BE2C (cell line): ENCODE measurements at regions not wholly inside any gene's neighbourhood (a gene's known extent, or its start where the extent isn't known, plus 50 kb on each side); places are given as distances from the start of the nearest gene placed in this dataset.

Experiments used
- DNase-seq: peaks from one replicate; pipeline ENCODE4 v3.0.0-alpha.2; 2020
- H3K27me3 ChIP-seq: fragments of 250-450 bp; sonication (Bioruptor Pico); 2 replicates; pipeline ENCODE4 v1.5.1; 2020; ENCODE audit warnings: mild to moderate bottlenecking
- H3K36me3 ChIP-seq: fragments of 250-450 bp; sonication (Bioruptor Pico); 2 replicates; pipeline ENCODE4 v1.5.1; 2020; ENCODE audit warnings: mild to moderate bottlenecking
- H3K4me1 ChIP-seq: fragments of 250-450 bp; sonication (Bioruptor Pico); 2 replicates; pipeline ENCODE4 v1.5.1; 2020
- H3K4me3 ChIP-seq: 2 replicates; pipeline ENCODE4 v1.5.1; 2011; ENCODE audit warnings: low read depth, low read length
- H3K9me3 ChIP-seq: fragments of 250-450 bp; sonication (Bioruptor Pico); 2 replicates; pipeline ENCODE4 v1.5.1; 2020
- TF ChIP-seq, protein P1 (sequence below): IDR thresholded peaks from 2 replicates; pipeline ENCODE4 v1.5.1; 2012; ENCODE audit warnings: mild to moderate bottlenecking, low read depth, low read length

DNA sequence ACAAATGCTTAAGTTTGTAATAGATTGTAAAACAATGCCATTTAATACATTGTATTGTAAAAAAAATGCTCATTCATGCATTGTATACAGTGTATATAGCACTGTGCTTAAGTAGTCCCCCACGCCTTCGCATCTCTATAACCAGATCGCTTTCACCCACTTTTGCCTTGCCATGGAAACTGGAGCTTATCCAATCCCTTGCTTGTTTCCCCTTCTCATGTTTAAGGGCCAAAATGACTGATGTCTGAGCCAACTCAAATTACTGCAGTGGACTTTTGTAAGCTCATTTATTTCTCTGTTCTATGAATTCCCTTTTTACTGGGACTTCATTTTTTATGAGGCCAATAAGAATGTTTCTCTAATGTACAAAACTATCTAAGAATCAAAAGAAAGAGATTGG lies 730.9 kb upstream of the GJE1 start:
- TF ChIP-seq, protein P1, sequence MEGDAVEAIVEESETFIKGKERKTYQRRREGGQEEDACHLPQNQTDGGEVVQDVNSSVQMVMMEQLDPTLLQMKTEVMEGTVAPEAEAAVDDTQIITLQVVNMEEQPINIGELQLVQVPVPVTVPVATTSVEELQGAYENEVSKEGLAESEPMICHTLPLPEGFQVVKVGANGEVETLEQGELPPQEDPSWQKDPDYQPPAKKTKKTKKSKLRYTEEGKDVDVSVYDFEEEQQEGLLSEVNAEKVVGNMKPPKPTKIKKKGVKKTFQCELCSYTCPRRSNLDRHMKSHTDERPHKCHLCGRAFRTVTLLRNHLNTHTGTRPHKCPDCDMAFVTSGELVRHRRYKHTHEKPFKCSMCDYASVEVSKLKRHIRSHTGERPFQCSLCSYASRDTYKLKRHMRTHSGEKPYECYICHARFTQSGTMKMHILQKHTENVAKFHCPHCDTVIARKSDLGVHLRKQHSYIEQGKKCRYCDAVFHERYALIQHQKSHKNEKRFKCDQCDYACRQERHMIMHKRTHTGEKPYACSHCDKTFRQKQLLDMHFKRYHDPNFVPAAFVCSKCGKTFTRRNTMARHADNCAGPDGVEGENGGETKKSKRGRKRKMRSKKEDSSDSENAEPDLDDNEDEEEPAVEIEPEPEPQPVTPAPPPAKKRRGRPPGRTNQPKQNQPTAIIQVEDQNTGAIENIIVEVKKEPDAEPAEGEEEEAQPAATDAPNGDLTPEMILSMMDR: no peak
- Histone ChIP-seq H3K4me3 (no peak overlapping the region), H3K4me1 (no peaks in the 10 kb centered on the region), H3K36me3 (no peaks in the 10 kb centered on the region), H3K27me3 (no peaks in the 10 kb centered on the region), H3K9me3 (no peaks in the 10 kb centered on the region)
- no peak for DNase-seq

GRCh38 chr6:141401168-141401567 lies 731.6 kb upstream of the GJE1 start:
- H3K27me3 ChIP-seq: no peaks in the 10 kb centered on the region
- no peak overlapping the region for H3K4me3 ChIP-seq
- TF ChIP-seq, protein P1: no peak
- no peak for DNase-seq
- no peaks in the 10 kb centered on the region for H3K36me3 ChIP-seq
- H3K9me3 ChIP-seq: no peaks in the 10 kb centered on the region
- H3K4me1 ChIP-seq: no peaks in the 10 kb centered on the region

DNA sequence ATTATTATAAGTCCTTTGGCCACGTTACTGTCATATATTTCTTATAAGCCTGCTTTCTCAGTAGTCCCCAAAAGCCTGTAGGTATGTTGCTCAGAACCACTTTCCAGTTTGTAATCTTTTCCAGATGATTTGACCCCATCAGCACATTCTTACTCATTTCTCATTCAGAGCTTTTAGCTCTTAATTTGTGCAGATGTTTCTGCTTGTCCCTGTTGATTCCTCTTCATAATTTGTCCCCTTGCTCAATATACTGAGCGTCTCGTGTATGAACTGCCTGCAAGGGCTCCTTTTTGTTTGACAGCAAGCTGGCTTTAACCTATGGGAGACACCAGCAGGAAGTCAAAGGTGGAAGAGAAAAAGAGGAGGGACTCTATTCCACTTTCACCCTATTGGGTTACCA lies 733.8 kb upstream of the GJE1 start:
- TF ChIP-seq, protein P1: no peak
- H3K4me3 ChIP-seq: no peak overlapping the region
- H3K36me3 ChIP-seq: no peaks in the 10 kb centered on the region
- H3K9me3 ChIP-seq: no peaks in the 10 kb centered on the region
- DNase-seq: no peak
- H3K4me1 ChIP-seq: no peaks in the 10 kb centered on the region
- H3K27me3 ChIP-seq: no peaks in the 10 kb centered on the region

DNA sequence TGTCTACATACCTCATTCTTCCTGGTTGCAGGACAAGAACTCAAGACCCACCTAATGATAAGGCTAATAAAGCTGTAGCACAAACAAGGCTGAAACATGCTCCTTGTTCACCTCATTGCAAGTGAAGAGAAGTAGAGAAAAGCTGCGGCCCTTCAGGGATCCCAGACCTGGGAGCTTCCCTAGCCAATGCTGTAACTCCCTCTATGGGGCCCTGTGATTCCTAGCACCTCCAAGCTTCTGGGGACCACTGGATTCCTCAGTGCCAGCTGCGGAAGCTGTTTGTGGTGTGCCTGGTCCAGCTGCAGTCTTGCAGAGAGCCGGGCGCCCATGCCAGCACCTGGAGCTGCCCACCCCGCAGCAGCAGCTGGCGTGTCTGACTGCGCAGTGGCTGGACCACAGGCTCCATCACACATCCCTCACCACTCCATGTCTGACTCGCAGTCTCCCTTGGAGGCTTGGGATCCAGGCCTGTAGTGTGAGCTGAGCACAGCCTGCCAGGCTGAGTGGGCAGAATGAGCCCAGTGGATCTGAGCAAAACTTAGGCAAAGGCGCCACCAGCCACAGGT lies 737.2 kb upstream of the GJE1 start:
- TF ChIP-seq, protein P1: no peak
- no peaks in the 10 kb centered on the region for H3K27me3 ChIP-seq
- no peaks in the 10 kb centered on the region for H3K4me1 ChIP-seq
- no peaks in the 10 kb centered on the region for H3K36me3 ChIP-seq
- no peak for DNase-seq
- no peaks in the 10 kb centered on the region for H3K9me3 ChIP-seq
- no peak overlapping the region for H3K4me3 ChIP-seq

- Histone ChIP-seq H3K36me3 (no peaks in the 10 kb centered on the region), H3K4me3 (no peak overlapping the region), H3K4me1 (no peaks in the 10 kb centered on the region), H3K9me3 (no peaks in the 10 kb centered on the region), H3K27me3 (no peaks in the 10 kb centered on the region)
- DNase-seq: no peak
- TF ChIP-seq, protein P1: no peak
Observed at GRCh38 chr6:141394565-141395051, 738.1 kb upstream of the GJE1 start.

DNA sequence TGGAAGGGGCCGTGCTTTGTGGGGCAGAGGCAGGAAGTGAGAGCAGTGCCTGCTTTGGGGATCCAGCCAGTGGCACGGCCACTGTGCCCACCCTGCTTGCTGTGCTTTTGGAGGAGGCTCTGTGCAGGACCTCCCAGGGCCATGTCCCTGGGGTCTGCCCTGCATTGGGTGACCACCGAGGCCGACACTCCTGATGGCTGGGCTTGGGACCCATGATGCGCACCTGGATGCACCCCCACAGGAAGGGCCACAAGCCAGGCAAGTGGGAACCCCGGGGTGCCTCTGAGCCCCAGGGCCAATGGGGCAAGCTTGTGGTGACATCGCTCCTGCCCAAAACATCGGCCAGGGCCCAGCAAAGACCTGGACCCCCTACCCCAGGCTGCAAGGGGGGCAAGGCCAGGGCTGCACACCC lies 738.6 kb upstream of the GJE1 start:
- Histone ChIP-seq H3K4me1 (no peaks in the 10 kb centered on the region), H3K4me3 (no peak overlapping the region), H3K9me3 (no peaks in the 10 kb centered on the region), H3K36me3 (no peaks in the 10 kb centered on the region), H3K27me3 (no peaks in the 10 kb centered on the region)
- TF ChIP-seq, protein P1: no peak
- no peak for DNase-seq
